ENCODE measurements at regions not wholly inside any gene's neighbourhood (a gene's known extent, or its start where the extent isn't known, plus 50 kb on each side); places are given as distances from the start of the nearest gene placed in this dataset.

GRCh38 chr9:79877943-79878602, 306.3 kb downstream of the TLE4 start:
- Histone ChIP-seq H3K9ac (ENCODE audit: low read depth in 1 of 3, low read length in 3 of 3) (no peak overlapping the region), H3K4me1 (ENCODE audit: control insufficient read depth in 3 of 3, insufficient read depth in 3 of 3, low read length in 3 of 3) (no peaks in the 10 kb centered on the region), H3K27ac (ENCODE audit: low read depth, low read length) (no peak overlapping the region), H3K36me3 (ENCODE audit: control insufficient read depth in 3 of 3, insufficient read depth in 3 of 3, low read length in 3 of 3) (no peaks in the 10 kb centered on the region), H3K9me3 (ENCODE audit: control insufficient read depth in 3 of 3, low read length in 3 of 3) (no peaks in the 10 kb centered on the region), H3K4me3 (ENCODE audit: low read length in 3 of 3) (no peak overlapping the region), H3K27me3 (ENCODE audit: control insufficient read depth in 3 of 3, insufficient read depth in 3 of 3, low read length in 3 of 3) (no peaks in the 10 kb centered on the region)

GRCh38 chr9:79868567-79869189, 296.9 kb downstream of the TLE4 start:
- Histone ChIP-seq H3K9me3 (ENCODE audit: control insufficient read depth in 3 of 3, low read length in 3 of 3) (no peaks in the 10 kb centered on the region), H3K27me3 (ENCODE audit: control insufficient read depth in 3 of 3, insufficient read depth in 3 of 3, low read length in 3 of 3) (no peaks in the 10 kb centered on the region), H3K4me3 (ENCODE audit: low read length in 3 of 3) (no peak overlapping the region), H3K4me1 (ENCODE audit: control insufficient read depth in 3 of 3, insufficient read depth in 3 of 3, low read length in 3 of 3) (no peaks in the 10 kb centered on the region), H3K27ac (ENCODE audit: low read depth, low read length) (no peak overlapping the region), H3K9ac (ENCODE audit: low read depth in 1 of 3, low read length in 3 of 3) (no peak overlapping the region), H3K36me3 (ENCODE audit: control insufficient read depth in 3 of 3, insufficient read depth in 3 of 3, low read length in 3 of 3) (no peaks in the 10 kb centered on the region)

- no peaks in the 10 kb centered on the region for H3K4me1 ChIP-seq (ENCODE audit: control insufficient read depth in 3 of 3, insufficient read depth in 3 of 3, low read length in 3 of 3)
- H3K9me3 ChIP-seq (ENCODE audit: control insufficient read depth in 3 of 3, low read length in 3 of 3), result no peaks in the 10 kb centered on the region
- H3K4me3 ChIP-seq (ENCODE audit: low read length in 3 of 3), result no peak overlapping the region
- H3K27ac ChIP-seq (ENCODE audit: low read depth, low read length), result no peak overlapping the region
- H3K9ac ChIP-seq (ENCODE audit: low read depth in 1 of 3, low read length in 3 of 3), result no peak overlapping the region
- H3K27me3 ChIP-seq (ENCODE audit: control insufficient read depth in 3 of 3, insufficient read depth in 3 of 3, low read length in 3 of 3), result no peaks in the 10 kb centered on the region
- no peaks in the 10 kb centered on the region for H3K36me3 ChIP-seq (ENCODE audit: control insufficient read depth in 3 of 3, insufficient read depth in 3 of 3, low read length in 3 of 3)
Measured at GRCh38 chr9:79862921-79863890, 291.4 kb downstream of the TLE4 start.

- Histone ChIP-seq H3K27ac (ENCODE audit: low read depth, low read length) (no peak overlapping the region), H3K9me3 (ENCODE audit: control insufficient read depth in 3 of 3, low read length in 3 of 3) (no peaks in the 10 kb centered on the region), H3K4me3 (ENCODE audit: low read length in 3 of 3) (no peak overlapping the region), H3K27me3 (ENCODE audit: control insufficient read depth in 3 of 3, insufficient read depth in 3 of 3, low read length in 3 of 3) (no peaks in the 10 kb centered on the region), H3K9ac (ENCODE audit: low read depth in 1 of 3, low read length in 3 of 3) (no peak overlapping the region), H3K4me1 (ENCODE audit: control insufficient read depth in 3 of 3, insufficient read depth in 3 of 3, low read length in 3 of 3) (no peaks in the 10 kb centered on the region), H3K36me3 (ENCODE audit: control insufficient read depth in 3 of 3, insufficient read depth in 3 of 3, low read length in 3 of 3) (no peaks in the 10 kb centered on the region)
Measured at GRCh38 chr9:79858508-79858907, 286.7 kb downstream of the TLE4 start.

GRCh38 chr9:79857188-79857587, 285.4 kb downstream of the TLE4 start:
- Histone ChIP-seq H3K4me3 (ENCODE audit: low read length in 3 of 3) (no peak overlapping the region), H3K4me1 (ENCODE audit: control insufficient read depth in 3 of 3, insufficient read depth in 3 of 3, low read length in 3 of 3) (no peaks in the 10 kb centered on the region), H3K9ac (ENCODE audit: low read depth in 1 of 3, low read length in 3 of 3) (no peak overlapping the region), H3K9me3 (ENCODE audit: control insufficient read depth in 3 of 3, low read length in 3 of 3) (no peaks in the 10 kb centered on the region), H3K27ac (ENCODE audit: low read depth, low read length) (no peak overlapping the region), H3K36me3 (ENCODE audit: control insufficient read depth in 3 of 3, insufficient read depth in 3 of 3, low read length in 3 of 3) (no peaks in the 10 kb centered on the region), H3K27me3 (ENCODE audit: control insufficient read depth in 3 of 3, insufficient read depth in 3 of 3, low read length in 3 of 3) (no peaks in the 10 kb centered on the region)

- Histone ChIP-seq H3K9ac (ENCODE audit: low read depth in 1 of 3, low read length in 3 of 3) (no peak overlapping the region), H3K9me3 (ENCODE audit: control insufficient read depth in 3 of 3, low read length in 3 of 3) (peaks cover 0 to 6% (median 0%) of the 10 kb centered on the region in 3 donors), H3K36me3 (ENCODE audit: control insufficient read depth in 3 of 3, insufficient read depth in 3 of 3, low read length in 3 of 3) (no peaks in the 10 kb centered on the region), H3K4me1 (ENCODE audit: control insufficient read depth in 3 of 3, insufficient read depth in 3 of 3, low read length in 3 of 3) (peaks cover 0 to 3% (median 0%) of the 10 kb centered on the region in 3 donors), H3K4me3 (ENCODE audit: low read length in 3 of 3) (no peak overlapping the region), H3K27ac (ENCODE audit: low read depth, low read length) (no peak overlapping the region), H3K27me3 (ENCODE audit: control insufficient read depth in 3 of 3, insufficient read depth in 3 of 3, low read length in 3 of 3) (no peaks in the 10 kb centered on the region)
Measured at GRCh38 chr9:79847074-79847473, 275.3 kb downstream of the TLE4 start.

GRCh38 chr9:79829566-79830302, 258.0 kb downstream of the TLE4 start:
- H3K4me3 ChIP-seq (ENCODE audit: low read length in 3 of 3), result no peak overlapping the region
- H3K27ac ChIP-seq (ENCODE audit: low read depth, low read length), result no peak overlapping the region
- no peaks in the 10 kb centered on the region for H3K9me3 ChIP-seq (ENCODE audit: control insufficient read depth in 3 of 3, low read length in 3 of 3)
- no peaks in the 10 kb centered on the region for H3K4me1 ChIP-seq (ENCODE audit: control insufficient read depth in 3 of 3, insufficient read depth in 3 of 3, low read length in 3 of 3)
- no peaks in the 10 kb centered on the region for H3K36me3 ChIP-seq (ENCODE audit: control insufficient read depth in 3 of 3, insufficient read depth in 3 of 3, low read length in 3 of 3)
- H3K27me3 ChIP-seq (ENCODE audit: control insufficient read depth in 3 of 3, insufficient read depth in 3 of 3, low read length in 3 of 3), result no peaks in the 10 kb centered on the region
- H3K9ac ChIP-seq (ENCODE audit: low read depth in 1 of 3, low read length in 3 of 3), result no peak overlapping the region

GRCh38 chr9:79824265-79824664, 252.5 kb downstream of the TLE4 start:
- Histone ChIP-seq H3K36me3 (ENCODE audit: control insufficient read depth in 3 of 3, insufficient read depth in 3 of 3, low read length in 3 of 3) (no peaks in the 10 kb centered on the region), H3K27ac (ENCODE audit: low read depth, low read length) (no peak overlapping the region), H3K9me3 (ENCODE audit: control insufficient read depth in 3 of 3, low read length in 3 of 3) (no peaks in the 10 kb centered on the region), H3K27me3 (ENCODE audit: control insufficient read depth in 3 of 3, insufficient read depth in 3 of 3, low read length in 3 of 3) (no peaks in the 10 kb centered on the region), H3K9ac (ENCODE audit: low read depth in 1 of 3, low read length in 3 of 3) (no peak overlapping the region), H3K4me1 (ENCODE audit: control insufficient read depth in 3 of 3, insufficient read depth in 3 of 3, low read length in 3 of 3) (no peaks in the 10 kb centered on the region), H3K4me3 (ENCODE audit: low read length in 3 of 3) (no peak overlapping the region)

GRCh38 chr9:79817438-79818004, 245.8 kb downstream of the TLE4 start:
- Histone ChIP-seq H3K9me3 (ENCODE audit: control insufficient read depth in 3 of 3, low read length in 3 of 3) (no peaks in the 10 kb centered on the region), H3K27me3 (ENCODE audit: control insufficient read depth in 3 of 3, insufficient read depth in 3 of 3, low read length in 3 of 3) (no peaks in the 10 kb centered on the region), H3K27ac (ENCODE audit: low read depth, low read length) (peak overlapping the region; percentile 29), H3K4me1 (ENCODE audit: control insufficient read depth in 3 of 3, insufficient read depth in 3 of 3, low read length in 3 of 3) (peaks cover 0 to 10% (median 0%) of the 10 kb centered on the region in 3 donors), H3K9ac (ENCODE audit: low read depth in 1 of 3, low read length in 3 of 3) (peak overlapping the region in 2 of 3 donors; percentile 24 to 48), H3K36me3 (ENCODE audit: control insufficient read depth in 3 of 3, insufficient read depth in 3 of 3, low read length in 3 of 3) (no peaks in the 10 kb centered on the region), H3K4me3 (ENCODE audit: low read length in 3 of 3) (no peak overlapping the region)
